ENCODE measurements at regions not wholly inside any gene's neighbourhood (a gene's known extent, or its start where the extent isn't known, plus 50 kb on each side); places are given as distances from the start of the nearest gene placed in this dataset.

GRCh38 chr1:96473791-96474434, 247.7 kb upstream of the PTBP2 start:
- DNase-seq: no peak

GRCh38 chr1:96474985-96475743, 246.4 kb upstream of the PTBP2 start:
- DNase-seq: no peak

GRCh38 chr1:96475903-96476302, 245.7 kb upstream of the PTBP2 start:
- DNase-seq: no peak

- DNase-seq: no peak
Observed at GRCh38 chr1:96478228-96478627, 243.4 kb upstream of the PTBP2 start.

GRCh38 chr1:96481409-96481808, 240.2 kb upstream of the PTBP2 start:
- no peak for DNase-seq

GRCh38 chr1:96482616-96483015, 239.0 kb upstream of the PTBP2 start:
- DNase-seq: no peak

- no peak for DNase-seq
Observed at GRCh38 chr1:96487394-96487793, 234.2 kb upstream of the PTBP2 start.

- DNase-seq: no peak
Observed at GRCh38 chr1:96487971-96488370, 233.6 kb upstream of the PTBP2 start.

GRCh38 chr1:96488777-96489176, 232.8 kb upstream of the PTBP2 start:
- no peak for DNase-seq

GRCh38 chr1:96492236-96492635, 229.3 kb upstream of the PTBP2 start:
- no peak for DNase-seq

- DNase-seq: no peak
Observed at GRCh38 chr1:96498744-96499340, 222.7 kb upstream of the PTBP2 start.

- DNase-seq: no peak
Observed at GRCh38 chr1:96508233-96508632, 213.4 kb upstream of the PTBP2 start.

- DNase-seq: no peak
Observed at GRCh38 chr1:96509339-96509738, 212.2 kb upstream of the PTBP2 start.

GRCh38 chr1:96509951-96510350, 211.6 kb upstream of the PTBP2 start:
- no peak for DNase-seq

GRCh38 chr1:96510391-96510790, 211.2 kb upstream of the PTBP2 start:
- DNase-seq: no peak

GRCh38 chr1:96510911-96511310, 210.7 kb upstream of the PTBP2 start:
- no peak for DNase-seq

- no peak for DNase-seq
Observed at GRCh38 chr1:96513136-96513535, 208.4 kb upstream of the PTBP2 start.

- no peak for DNase-seq
Observed at GRCh38 chr1:96515430-96515829, 206.2 kb upstream of the PTBP2 start.

GRCh38 chr1:96515925-96516324, 205.7 kb upstream of the PTBP2 start:
- no peak for DNase-seq

GRCh38 chr1:96519851-96520578, 201.6 kb upstream of the PTBP2 start:
- DNase-seq: no peak

GRCh38 chr1:96520579-96520947, 201.0 kb upstream of the PTBP2 start:
- no peak for DNase-seq

- no peak for DNase-seq
Observed at GRCh38 chr1:96521010-96521409, 200.6 kb upstream of the PTBP2 start.

GRCh38 chr1:96521994-96522760, 199.4 kb upstream of the PTBP2 start:
- DNase-seq: no peak

Data from femur (tissue), 1 donor.